ENCODE measurements at regions not wholly inside any gene's neighbourhood (a gene's known extent, or its start where the extent isn't known, plus 50 kb on each side); places are given as distances from the start of the nearest gene placed in this dataset.

DNA sequence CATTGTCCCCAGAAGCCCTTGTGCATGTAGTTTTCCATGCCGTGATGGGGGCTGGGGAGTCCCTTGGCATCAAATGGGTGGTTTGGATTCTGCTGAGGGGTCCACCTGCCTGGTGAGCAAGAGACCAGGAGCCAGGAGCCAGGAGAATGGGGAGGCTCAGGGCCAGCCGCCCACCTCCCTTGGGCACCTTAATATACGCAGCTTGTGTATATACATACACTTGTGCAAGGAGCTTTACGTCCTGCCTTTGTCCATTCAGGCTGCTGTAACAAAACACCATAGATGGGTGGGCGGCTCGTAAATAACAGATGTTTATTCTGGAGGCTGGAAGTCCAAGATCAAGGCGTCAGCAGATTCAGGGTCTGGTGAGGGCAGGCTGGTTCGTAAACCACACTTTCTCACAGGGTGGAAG, 62.5 kb downstream of the SMIM38 start:
- Histone ChIP-seq H3K4me3 (no peak overlapping the region), H4K20me1 (ENCODE audit: low read depth) (no peaks in the 10 kb centered on the region), H3F3A (ENCODE audit: low read depth) (no peaks in the 10 kb centered on the region), H3K79me2 (ENCODE audit: low read depth) (no peaks in the 10 kb centered on the region), H2AFZ (replicated peaks) (no peak overlapping the region), H3K27me3 (no peaks in the 10 kb centered on the region), H3K27ac (no peak overlapping the region), H3K4me1 (no peaks in the 10 kb centered on the region), H3K4me2 (no peak overlapping the region), H3K9me3 (ENCODE audit: low read depth) (no peaks in the 10 kb centered on the region), H3K9ac (no peak overlapping the region), H3K36me3 (no peaks in the 10 kb centered on the region)
- H3K4me1 Mint-ChIP-seq = peaks cover 5% of the 10 kb centered on the region
- H3K4me3 Mint-ChIP-seq = no peak overlapping the region
- no peak for TF ChIP-seq EZH2 (IDR thresholded peaks at IDR 0.05)
- H3K27me3 Mint-ChIP-seq (ENCODE audit: insufficient read depth, low read depth) = peaks cover 6% of the 10 kb centered on the region
- DNase-seq (ENCODE audit: low spot score) = no peak
- H3K36me3 Mint-ChIP-seq = no peaks in the 10 kb centered on the region
- H3K27ac Mint-ChIP-seq = no peak overlapping the region
- no peaks in the 10 kb centered on the region for H3K9me3 Mint-ChIP-seq

DNA sequence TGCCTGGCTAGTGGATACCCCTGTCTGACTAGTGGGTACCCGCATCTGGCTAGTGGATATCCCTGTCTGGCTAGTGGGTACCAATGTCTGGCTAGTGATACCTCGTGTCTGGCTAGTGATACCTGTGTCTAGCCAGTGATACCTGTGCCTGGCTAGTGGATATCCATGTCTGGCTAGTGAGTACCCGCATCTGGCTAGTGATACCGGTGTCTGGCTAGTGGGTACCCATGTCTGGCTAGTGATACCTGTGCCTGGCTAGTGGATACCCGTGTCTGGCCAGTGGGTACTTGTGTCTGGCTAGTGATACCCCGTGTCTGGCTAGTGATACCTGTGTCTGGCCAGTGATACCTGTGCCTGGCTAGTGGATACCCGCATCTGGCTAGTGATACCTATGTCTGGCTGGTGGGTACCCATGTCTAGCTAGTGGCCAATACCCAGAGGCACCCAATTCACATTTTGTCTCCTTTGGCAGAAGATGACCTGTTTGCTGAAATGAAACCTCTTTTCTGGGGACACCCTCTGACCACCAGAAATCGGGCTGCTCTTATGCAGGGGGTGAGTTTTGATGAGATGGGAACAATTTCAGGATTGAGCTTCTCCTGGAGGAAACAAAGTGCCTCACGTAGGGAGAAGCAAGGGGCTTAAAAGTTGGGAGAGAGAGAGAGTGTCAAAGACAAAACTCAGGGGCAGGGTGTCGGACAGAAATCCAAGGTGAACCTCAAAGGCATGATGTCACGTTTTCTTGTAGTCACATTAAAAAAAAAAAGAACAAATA, 63.4 kb downstream of the SMIM38 start:
- Mint-ChIP-seq H3K4me3 (no peak overlapping the region), H3K36me3 (no peaks in the 10 kb centered on the region), H3K27ac (no peak overlapping the region), H3K9me3 (no peaks in the 10 kb centered on the region), H3K4me1 (peaks cover 5% of the 10 kb centered on the region), H3K27me3 (ENCODE audit: insufficient read depth, low read depth) (peaks cover 6% of the 10 kb centered on the region)
- no peaks in the 10 kb centered on the region for H3F3A ChIP-seq (ENCODE audit: low read depth)
- TF ChIP-seq, protein P1, sequence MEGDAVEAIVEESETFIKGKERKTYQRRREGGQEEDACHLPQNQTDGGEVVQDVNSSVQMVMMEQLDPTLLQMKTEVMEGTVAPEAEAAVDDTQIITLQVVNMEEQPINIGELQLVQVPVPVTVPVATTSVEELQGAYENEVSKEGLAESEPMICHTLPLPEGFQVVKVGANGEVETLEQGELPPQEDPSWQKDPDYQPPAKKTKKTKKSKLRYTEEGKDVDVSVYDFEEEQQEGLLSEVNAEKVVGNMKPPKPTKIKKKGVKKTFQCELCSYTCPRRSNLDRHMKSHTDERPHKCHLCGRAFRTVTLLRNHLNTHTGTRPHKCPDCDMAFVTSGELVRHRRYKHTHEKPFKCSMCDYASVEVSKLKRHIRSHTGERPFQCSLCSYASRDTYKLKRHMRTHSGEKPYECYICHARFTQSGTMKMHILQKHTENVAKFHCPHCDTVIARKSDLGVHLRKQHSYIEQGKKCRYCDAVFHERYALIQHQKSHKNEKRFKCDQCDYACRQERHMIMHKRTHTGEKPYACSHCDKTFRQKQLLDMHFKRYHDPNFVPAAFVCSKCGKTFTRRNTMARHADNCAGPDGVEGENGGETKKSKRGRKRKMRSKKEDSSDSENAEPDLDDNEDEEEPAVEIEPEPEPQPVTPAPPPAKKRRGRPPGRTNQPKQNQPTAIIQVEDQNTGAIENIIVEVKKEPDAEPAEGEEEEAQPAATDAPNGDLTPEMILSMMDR (IDR thresholded peaks at IDR 0.05) = no peak
- no peak for TF ChIP-seq EZH2 (IDR thresholded peaks at IDR 0.05)
- no peak for TF ChIP-seq EZH2phosphoT487 (IDR thresholded peaks at IDR 0.05)
- H3K27ac ChIP-seq = no peak overlapping the region
- DNase-seq (ENCODE audit: low spot score) = no peak
- no peaks in the 10 kb centered on the region for H3K36me3 ChIP-seq
- H4K20me1 ChIP-seq (ENCODE audit: low read depth) = no peaks in the 10 kb centered on the region
- H3K27me3 ChIP-seq = peaks cover 5% of the 10 kb centered on the region
- H3K4me2 ChIP-seq = no peak overlapping the region
- no peaks in the 10 kb centered on the region for H3K4me1 ChIP-seq
- no peak overlapping the region for H2AFZ ChIP-seq (replicated peaks)
- H3K4me3 ChIP-seq = no peak overlapping the region
- H3K9ac ChIP-seq = no peak overlapping the region
- no peaks in the 10 kb centered on the region for H3K79me2 ChIP-seq (ENCODE audit: low read depth)
- no peaks in the 10 kb centered on the region for H3K9me3 ChIP-seq (ENCODE audit: low read depth)

DNA sequence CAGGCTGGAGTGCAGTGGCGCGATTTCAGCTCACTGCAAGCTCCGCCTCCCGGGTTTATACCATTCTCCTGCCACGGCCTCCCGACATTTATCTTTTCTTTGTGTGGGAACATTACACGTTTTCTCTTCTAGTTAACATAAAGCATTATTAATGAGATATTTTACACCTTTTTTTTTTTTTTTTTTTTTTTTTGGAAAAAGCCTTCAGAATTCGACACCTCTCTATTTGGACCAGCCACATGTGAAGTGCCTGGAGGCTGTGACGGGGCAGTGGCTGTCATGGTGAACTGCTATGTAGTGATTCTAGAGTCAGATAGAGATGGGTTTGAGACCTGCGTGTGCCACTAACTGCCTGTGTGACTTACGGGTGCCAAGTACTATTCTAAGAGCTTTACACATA, 64.3 kb downstream of the SMIM38 start:
- Mint-ChIP-seq H3K9me3 (peaks cover 4% of the 10 kb centered on the region), H3K27ac (no peak overlapping the region), H3K36me3 (no peaks in the 10 kb centered on the region), H3K27me3 (ENCODE audit: insufficient read depth, low read depth) (peaks cover 6% of the 10 kb centered on the region), H3K4me3 (no peak overlapping the region), H3K4me1 (peaks cover 5% of the 10 kb centered on the region)
- TF ChIP-seq EZH2phosphoT487 (IDR thresholded peaks at IDR 0.05) (no peak), EZH2 (IDR thresholded peaks at IDR 0.05) (no peak)
- TF ChIP-seq, protein P1 (IDR thresholded peaks at IDR 0.05) = no peak
- H3K4me3 ChIP-seq = no peak overlapping the region
- H3F3A ChIP-seq (ENCODE audit: low read depth) = no peaks in the 10 kb centered on the region
- DNase-seq (ENCODE audit: low spot score) = no peak
- no peaks in the 10 kb centered on the region for H3K79me2 ChIP-seq (ENCODE audit: low read depth)
- no peaks in the 10 kb centered on the region for H3K9me3 ChIP-seq (ENCODE audit: low read depth)
- H4K20me1 ChIP-seq (ENCODE audit: low read depth) = no peaks in the 10 kb centered on the region
- H3K27me3 ChIP-seq = peaks cover 8% of the 10 kb centered on the region
- H3K4me1 ChIP-seq = no peaks in the 10 kb centered on the region
- H3K36me3 ChIP-seq = no peaks in the 10 kb centered on the region
- no peak overlapping the region for H3K4me2 ChIP-seq
- H3K27ac ChIP-seq = no peak overlapping the region
- H3K9ac ChIP-seq = no peak overlapping the region
- H2AFZ ChIP-seq (replicated peaks) = no peak overlapping the region

DNA sequence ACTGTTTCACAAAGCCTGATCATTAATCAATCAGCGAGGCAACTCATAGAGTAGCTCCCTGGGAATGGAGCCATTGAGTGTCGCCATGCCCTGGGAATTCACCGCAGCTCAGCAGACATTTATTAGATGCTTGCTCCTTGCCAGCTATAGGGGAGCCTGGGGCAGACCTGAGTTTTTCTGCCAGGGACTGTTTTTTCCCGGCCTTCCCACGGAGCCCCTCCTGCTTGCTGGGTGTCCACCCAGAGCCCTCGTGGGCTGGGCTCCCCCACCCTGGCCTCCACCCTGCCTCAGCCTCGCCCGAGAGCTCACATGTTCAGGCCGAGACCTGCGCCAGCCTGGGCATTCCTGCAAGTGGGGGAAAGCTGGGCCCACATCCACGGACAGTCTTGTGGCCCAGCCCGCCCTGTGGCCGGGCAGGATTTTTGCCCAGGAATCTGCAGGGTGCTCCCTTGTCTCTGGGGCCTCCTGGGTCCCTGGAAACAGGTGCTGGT, 64.9 kb downstream of the SMIM38 start:
- no peaks in the 10 kb centered on the region for H3K9me3 ChIP-seq (ENCODE audit: low read depth)
- H3K27ac ChIP-seq = no peak overlapping the region
- peaks cover 8% of the 10 kb centered on the region for H3K27me3 ChIP-seq
- peaks cover 3% of the 10 kb centered on the region for H3K27me3 Mint-ChIP-seq (ENCODE audit: insufficient read depth, low read depth)
- no peak overlapping the region for H3K9ac ChIP-seq
- H2AFZ ChIP-seq (replicated peaks) = no peak overlapping the region
- TF ChIP-seq EZH2phosphoT487 (IDR thresholded peaks at IDR 0.05) = no peak
- no peak for TF ChIP-seq EZH2 (IDR thresholded peaks at IDR 0.05)
- H3K27ac Mint-ChIP-seq = no peak overlapping the region
- H3K4me1 Mint-ChIP-seq = peaks cover 5% of the 10 kb centered on the region
- no peaks in the 10 kb centered on the region for H3K4me1 ChIP-seq
- no peaks in the 10 kb centered on the region for H3F3A ChIP-seq (ENCODE audit: low read depth)
- H3K9me3 Mint-ChIP-seq = peaks cover 7% of the 10 kb centered on the region
- no peaks in the 10 kb centered on the region for H4K20me1 ChIP-seq (ENCODE audit: low read depth)
- no peaks in the 10 kb centered on the region for H3K36me3 ChIP-seq
- no peak overlapping the region for H3K4me2 ChIP-seq
- no peak for DNase-seq (ENCODE audit: low spot score)
- H3K36me3 Mint-ChIP-seq = no peaks in the 10 kb centered on the region
- H3K79me2 ChIP-seq (ENCODE audit: low read depth) = no peaks in the 10 kb centered on the region
- no peak overlapping the region for H3K4me3 Mint-ChIP-seq
- H3K4me3 ChIP-seq = no peak overlapping the region
